NB4 (cell line): ENCODE measurements at regions not wholly inside any gene's neighbourhood (a gene's known extent, or its start where the extent isn't known, plus 50 kb on each side); places are given as distances from the start of the nearest gene placed in this dataset.

Experiments used
- DNase-seq: peaks from one replicate; pipeline ENCODE4 v3.0.0; 2010; ENCODE audit warnings: low read depth
- H3K4me3 ChIP-seq: one replicate; pipeline ENCODE4 v1.5.1; 2011; ENCODE audit warnings: mild to moderate bottlenecking, low read depth, low read length, moderate library complexity
- CTCF ChIP-seq: IDR thresholded peaks from one replicate; pipeline ENCODE4 v1.5.1; 2012; ENCODE audit warnings: low read depth, low read length
- MAX ChIP-seq: IDR thresholded peaks from 2 replicates; pipeline ENCODE4 v1.6.1; 2011; ENCODE audit warnings: low read depth, low read length
- MYC ChIP-seq: IDR thresholded peaks from 2 replicates; pipeline ENCODE4 v1.6.1; 2011; ENCODE audit warnings: low read depth, low read length
- POLR2A ChIP-seq: IDR thresholded peaks from 2 replicates; pipeline ENCODE4 v1.6.1; 2011; ENCODE audit warnings: mild to moderate bottlenecking; ENCODE audit not compliant: insufficient read length; ENCODE audit errors: extremely low read depth

- peak; percentile 89 for DNase-seq
- TF ChIP-seq MYC, result peak; percentile 39; the same call in 1 of the 2 replicates
- TF ChIP-seq MAX, result no peak
- H3K4me3 ChIP-seq, result no peak overlapping the region
These were observed 891.6 kb upstream of the ZEB2 start for GRCh38 chr2:145411493-145411892.

- no peak for DNase-seq
- TF ChIP-seq POLR2A (no peak), MYC (no peak), MAX (no peak), CTCF (no peak)
- no peak overlapping the region for H3K4me3 ChIP-seq
These were observed 890.2 kb upstream of the ZEB2 start for GRCh38 chr2:145410086-145410485.

- H3K4me3 ChIP-seq, result no peak overlapping the region
- no peak for TF ChIP-seq MAX
- TF ChIP-seq CTCF, result no peak
- no peak for TF ChIP-seq MYC
- no peak for TF ChIP-seq POLR2A
- no peak for DNase-seq
These were observed 889.1 kb upstream of the ZEB2 start for GRCh38 chr2:145408980-145409379.

- DNase-seq, result no peak
- H3K4me3 ChIP-seq, result no peak overlapping the region
- TF ChIP-seq MAX, result no peak
- no peak for TF ChIP-seq MYC
- no peak for TF ChIP-seq CTCF
- TF ChIP-seq POLR2A, result no peak
These were observed 884.8 kb upstream of the ZEB2 start for GRCh38 chr2:145404690-145405089.

GRCh38 chr2:145402706-145403277, 882.9 kb upstream of the ZEB2 start:
- DNase-seq, result no peak
- no peak for TF ChIP-seq MAX
- TF ChIP-seq POLR2A, result no peak
- no peak for TF ChIP-seq CTCF
- no peak overlapping the region for H3K4me3 ChIP-seq

- TF ChIP-seq CTCF (no peak), MYC (no peak), MAX (no peak), POLR2A (no peak)
- DNase-seq, result no peak
- H3K4me3 ChIP-seq, result no peak overlapping the region
These were observed 879.2 kb upstream of the ZEB2 start for GRCh38 chr2:145399131-145399530.
